HepG2 (cell line): ENCODE measurements at regions not wholly inside any gene's neighbourhood (a gene's known extent, or its start where the extent isn't known, plus 50 kb on each side); places are given as distances from the start of the nearest gene placed in this dataset.

Source experiments
- ATAC-seq: fragments of 200-7000 bp; cut with Tn5 transposase; 3 replicates; pipeline ENCODE4 v1.9.1; 2020; ENCODE audit warnings: mild to moderate bottlenecking, moderate library complexity
- BruUV-seq: library from RNA; stranded (reverse); fragments of 400-500 nt; replicated peaks from 2 replicates; lab custom pipeline; 2021; lab: Mats Ljungman, UMichigan
- CTCF ChIA-PET: fragments of 300-600 bp; formaldehyde crosslinking; extraction: SDS; loops from one replicate; lab custom pipeline; 2021; ENCODE audit warnings: low total read pairs, inconsistent platforms, low intra/inter-chr PET ratio; lab: Yijun Ruan, JAX
- POLR2A ChIA-PET: fragments of 350-600 bp; sonication (Branson Sonifier 250); formaldehyde crosslinking; loops from one replicate; lab custom pipeline; 2020; ENCODE audit warnings: antibody characterized with exemption, inconsistent platforms; lab: Yijun Ruan, JAX
- DNase-seq: peaks from one replicate; pipeline ENCODE4 v3.0.0-alpha.2; 2015; ENCODE audit warnings: low spot score
- FAIRE-seq: peaks from 3 replicates; lab custom pipeline; 2011; peaks lifted over from hg19 to GRCh38; lab: Jason Lieb, UNC
- H2AFZ ChIP-seq: one replicate; pipeline ENCODE4 v1.6.1; 2011; ENCODE audit warnings: low read length, inconsistent platforms
- H3K27ac ChIP-seq: fragments of 300-600 bp; 3 replicates; pipeline ENCODE4 v1.8.0; 2011; ENCODE audit warnings: mixed run types, mild to moderate bottlenecking, mixed read lengths, low read length, inconsistent platforms; ENCODE audit not compliant: insufficient read depth; ENCODE audit errors: extremely low read length
- H3K27me3 ChIP-seq, 2 experiments: fragments of 200-600 bp in 1 of 2; 2 replicates in 1 of 2; 3 replicates in 1 of 2; pipeline versions ENCODE4 v1.6.0 to v1.8.0; 2011; ENCODE audit warnings: low read length in 2 of 2, mild to moderate bottlenecking in 2 of 2, moderate library complexity in 2 of 2, inconsistent platforms in 1 of 2; ENCODE audit not compliant: insufficient read depth in 2 of 2, control insufficient read depth in 1 of 2
- H3K36me3 ChIP-seq, 2 experiments: fragments of 200-600 bp in 1 of 2; replicated peaks in 1 of 2; 2 replicates in 1 of 2; 3 replicates in 1 of 2; pipeline versions ENCODE4 v1.5.1 to v1.8.0; 2011; ENCODE audit warnings: low read length in 2 of 2, inconsistent platforms in 1 of 2; ENCODE audit not compliant: insufficient read depth in 2 of 2, control insufficient read depth in 1 of 2
- H3K4me1 ChIP-seq: 2 replicates; pipeline ENCODE4 v1.5.1; 2012; ENCODE audit warnings: low read length, inconsistent platforms; ENCODE audit not compliant: insufficient read depth
- H3K4me2 ChIP-seq: 2 replicates; pipeline ENCODE4 v1.6.0; 2011; ENCODE audit warnings: low read depth, low read length, inconsistent platforms
- H3K4me3 ChIP-seq, 3 experiments: fragments of 200-600 bp in 1 of 3; sonication (generic), shearing (Covaris generic) in 1 of 3; replicated peaks in 1 of 3; 2 replicates each; pipeline ENCODE4 v1.5.1; 2011 to 2016; ENCODE audit warnings: low read length in 3 of 3, inconsistent platforms in 2 of 3, low read depth in 2 of 3, mild to moderate bottlenecking in 2 of 3, control low read depth in 1 of 3, mixed read lengths in 1 of 3; ENCODE audit not compliant: insufficient read depth in 1 of 3
- H3K79me2 ChIP-seq: one replicate; pipeline ENCODE4 v1.6.1; 2011; ENCODE audit warnings: low read length, inconsistent platforms; ENCODE audit not compliant: insufficient read depth
- H3K9ac ChIP-seq: 2 replicates; pipeline ENCODE4 v1.6.0; 2011; ENCODE audit warnings: mild to moderate bottlenecking, low read depth, low read length, inconsistent platforms; ENCODE audit not compliant: insufficient read depth
- H3K9me3 ChIP-seq: 2 replicates; pipeline ENCODE4 v1.5.1; 2012; ENCODE audit warnings: mild to moderate bottlenecking, low read length
- H4K20me1 ChIP-seq: 2 replicates; pipeline ENCODE4 v1.6.0; 2011; ENCODE audit warnings: inconsistent platforms, mild to moderate bottlenecking, low read length, moderate library complexity; ENCODE audit not compliant: insufficient read depth
- ETS1 ChIP-seq: sonication (generic); formaldehyde crosslinking; IDR thresholded peaks from 2 replicates; pipeline ENCODE4 v1.4.0; 2020; ENCODE audit warnings: missing genetic modification reagents
- PHF20 ChIP-seq: sonication (generic); formaldehyde crosslinking; IDR thresholded peaks from 2 replicates; pipeline ENCODE4 v1.5.0; 2020; ENCODE audit warnings: mild to moderate bottlenecking, missing genetic modification reagents
- ZNF792 ChIP-seq: IDR thresholded peaks from 2 replicates; pipeline ENCODE4 v1.6.1; 2016
- ZZZ3 ChIP-seq: sonication (generic); formaldehyde crosslinking; IDR thresholded peaks from 2 replicates; pipeline ENCODE4 v1.4.0; 2020; ENCODE audit warnings: missing genetic modification reagents, mild to moderate bottlenecking, borderline replicate concordance
- WGBS: methylation state at CpG from one replicate; pipeline ENCODE4 v1.1.6; 2017; ENCODE audit warnings: low lambda C conversion rate; 5-methylcytosine and 5-hydroxymethylcytosine counted together
- in situ Hi-C: cut with HindIII; loops from 2 replicates; pipeline ENCODE4 v1.10.0; 2017; ENCODE audit warnings: low pct_unique_long_range_greater_than_20kb; ENCODE audit not compliant: extremely low pct_ligation_motif_present
- intact Hi-C: fragments of 100-400 bp; cut with micrococcal nuclease; formaldehyde crosslinking; loops from one replicate; pipeline ENCODE4 v1.10.0; 2022; ENCODE audit not compliant: unreplicated experiment
- TF ChIP-seq, protein P1 (sequence below): sonication (generic); formaldehyde crosslinking; IDR thresholded peaks from 2 replicates; pipeline ENCODE4 v1.5.1; 2020; ENCODE audit warnings: mild to moderate bottlenecking, missing genetic modification reagents, borderline replicate concordance

GRCh38 chr18:38811209-38811608 is 1245.6 kb upstream of the CELF4 start:
- ChIA-PET CTCF (no interaction called here), POLR2A (no interaction called here)
- DNase-seq, result no peak
- Histone ChIP-seq H3K4me3 (no peak overlapping the region), H3K4me2 (no peak overlapping the region), H3K9me3 (no peaks in the 10 kb centered on the region), H3K4me1 (no peaks in the 10 kb centered on the region), H4K20me1 (no peaks in the 10 kb centered on the region), H3K9ac (no peak overlapping the region), H3K27me3 (no peaks in the 10 kb centered on the region), H3K27ac (no peak overlapping the region), H3K36me3 (no peaks in the 10 kb centered on the region), H2AFZ (no peak overlapping the region), H3K79me2 (no peaks in the 10 kb centered on the region)
- 0% methylated on average over 2 of the region's 2 CpGs for WGBS
- ATAC-seq, result no peak
- intact Hi-C loops, result no loop called here
- BruUV-seq, result no TSS peak
- TF ChIP-seq, protein P1, sequence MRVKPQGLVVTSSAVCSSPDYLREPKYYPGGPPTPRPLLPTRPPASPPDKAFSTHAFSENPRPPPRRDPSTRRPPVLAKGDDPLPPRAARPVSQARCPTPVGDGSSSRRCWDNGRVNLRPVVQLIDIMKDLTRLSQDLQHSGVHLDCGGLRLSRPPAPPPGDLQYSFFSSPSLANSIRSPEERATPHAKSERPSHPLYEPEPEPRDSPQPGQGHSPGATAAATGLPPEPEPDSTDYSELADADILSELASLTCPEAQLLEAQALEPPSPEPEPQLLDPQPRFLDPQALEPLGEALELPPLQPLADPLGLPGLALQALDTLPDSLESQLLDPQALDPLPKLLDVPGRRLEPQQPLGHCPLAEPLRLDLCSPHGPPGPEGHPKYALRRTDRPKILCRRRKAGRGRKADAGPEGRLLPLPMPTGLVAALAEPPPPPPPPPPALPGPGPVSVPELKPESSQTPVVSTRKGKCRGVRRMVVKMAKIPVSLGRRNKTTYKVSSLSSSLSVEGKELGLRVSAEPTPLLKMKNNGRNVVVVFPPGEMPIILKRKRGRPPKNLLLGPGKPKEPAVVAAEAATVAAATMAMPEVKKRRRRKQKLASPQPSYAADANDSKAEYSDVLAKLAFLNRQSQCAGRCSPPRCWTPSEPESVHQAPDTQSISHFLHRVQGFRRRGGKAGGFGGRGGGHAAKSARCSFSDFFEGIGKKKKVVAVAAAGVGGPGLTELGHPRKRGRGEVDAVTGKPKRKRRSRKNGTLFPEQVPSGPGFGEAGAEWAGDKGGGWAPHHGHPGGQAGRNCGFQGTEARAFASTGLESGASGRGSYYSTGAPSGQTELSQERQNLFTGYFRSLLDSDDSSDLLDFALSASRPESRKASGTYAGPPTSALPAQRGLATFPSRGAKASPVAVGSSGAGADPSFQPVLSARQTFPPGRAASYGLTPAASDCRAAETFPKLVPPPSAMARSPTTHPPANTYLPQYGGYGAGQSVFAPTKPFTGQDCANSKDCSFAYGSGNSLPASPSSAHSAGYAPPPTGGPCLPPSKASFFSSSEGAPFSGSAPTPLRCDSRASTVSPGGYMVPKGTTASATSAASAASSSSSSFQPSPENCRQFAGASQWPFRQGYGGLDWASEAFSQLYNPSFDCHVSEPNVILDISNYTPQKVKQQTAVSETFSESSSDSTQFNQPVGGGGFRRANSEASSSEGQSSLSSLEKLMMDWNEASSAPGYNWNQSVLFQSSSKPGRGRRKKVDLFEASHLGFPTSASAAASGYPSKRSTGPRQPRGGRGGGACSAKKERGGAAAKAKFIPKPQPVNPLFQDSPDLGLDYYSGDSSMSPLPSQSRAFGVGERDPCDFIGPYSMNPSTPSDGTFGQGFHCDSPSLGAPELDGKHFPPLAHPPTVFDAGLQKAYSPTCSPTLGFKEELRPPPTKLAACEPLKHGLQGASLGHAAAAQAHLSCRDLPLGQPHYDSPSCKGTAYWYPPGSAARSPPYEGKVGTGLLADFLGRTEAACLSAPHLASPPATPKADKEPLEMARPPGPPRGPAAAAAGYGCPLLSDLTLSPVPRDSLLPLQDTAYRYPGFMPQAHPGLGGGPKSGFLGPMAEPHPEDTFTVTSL (CRISPR knock-in tag), result no peak
- TF ChIP-seq ZZZ3 (CRISPR knock-in tag), result no peak
- no peak for TF ChIP-seq PHF20 (CRISPR knock-in tag)
- no peak for TF ChIP-seq ETS1 (CRISPR knock-in tag)
- no peak for TF ChIP-seq ZNF792 (CRISPR knock-in tag)
- in situ Hi-C loops, result no loop called here
- FAIRE-seq, result no peak
